Vagina (tissue), 2 donors: ENCODE measurements at regions not wholly inside any gene's neighbourhood (a gene's known extent, or its start where the extent isn't known, plus 50 kb on each side); places are given as distances from the start of the nearest gene placed in this dataset.
"Not testable (repeated sequence)": the region's sequence is repeated elsewhere in the genome, so short reads cannot be mapped to it uniquely, and the experiment has no call there.

Experiments used
- DNase-seq, 2 donors: peaks; one replicate each; pipeline ENCODE4 v3.0.0-alpha.2; 2017; ENCODE audit errors: extremely low spot score in 2 of 2
- H3K27ac ChIP-seq: fragments of 200-600 bp; sonication (generic); one replicate; pipeline ENCODE4 v1.5.1; 2019
- H3K27me3 ChIP-seq: fragments of 200-600 bp; sonication (generic); one replicate; pipeline ENCODE4 v1.5.1; 2019
- H3K36me3 ChIP-seq, 2 donors: fragments of 200-600 bp; sonication (generic); one replicate each; pipeline ENCODE4 v1.5.1; 2017 to 2019
- H3K4me1 ChIP-seq: fragments of 200-600 bp; sonication (generic); one replicate; pipeline ENCODE4 v1.5.1; 2019
- H3K4me3 ChIP-seq, 2 donors: fragments of 200-600 bp; sonication (generic); 1 replicate in 1 of 2; 2 replicates in 1 of 2; pipeline ENCODE4 v1.5.1; 2016 to 2019
- H3K9me3 ChIP-seq: fragments of 200-600 bp; sonication (generic); one replicate; pipeline ENCODE4 v1.5.1; 2019
- CTCF ChIP-seq, 3 experiments: fragments of 450-650 bp in 2 of 3; fragments of 200-600 bp in 1 of 3; sonication (generic) in 1 of 3; IDR thresholded peaks; one replicate each; pipeline ENCODE4 v1.5.1; 2017 to 2019; ENCODE audit warnings: antibody characterized with exemption in 3 of 3, mild to moderate bottlenecking in 2 of 3, moderate library complexity in 2 of 3
- POLR2A ChIP-seq, 2 donors: fragments of 450-650 bp; IDR thresholded peaks; one replicate each; pipeline ENCODE4 v1.6.1; 2017; ENCODE audit warnings: antibody characterized with exemption in 2 of 2, mild to moderate bottlenecking in 2 of 2, moderate library complexity in 2 of 2
- POLR2AphosphoS5 ChIP-seq, 2 donors: sonication (generic); formaldehyde crosslinking; IDR thresholded peaks; one replicate each; pipeline ENCODE4 v1.9.0; 2017; ENCODE audit warnings: antibody characterized with exemption in 2 of 2, mild to moderate bottlenecking in 2 of 2, low read depth in 1 of 2; ENCODE audit not compliant: insufficient read depth in 1 of 2
- intact Hi-C: fragments of 100-400 bp; cut with DNase I; formaldehyde crosslinking; loops from one replicate; pipeline ENCODE4 v1.15.1; 2023

GRCh38 chr9:75197561-75197960 is 109.2 kb downstream of the OSTF1 start:
- Histone ChIP-seq H3K4me3 (no peak overlapping the region), H3K9me3 (no peaks in the 10 kb centered on the region), H3K4me1 (no peaks in the 10 kb centered on the region), H3K36me3 (no peaks in the 10 kb centered on the region), H3K27me3 (no peaks in the 10 kb centered on the region), H3K27ac (no peak overlapping the region)
- no peak for DNase-seq
- intact Hi-C loops, result no loop called here
- TF ChIP-seq CTCF (IDR thresholded peaks at IDR 0.05) (no peak), POLR2A (IDR thresholded peaks at IDR 0.05) (no peak), POLR2AphosphoS5 (IDR thresholded peaks at IDR 0.05; ENCODE audit: insufficient read depth in 1 of 2, low read depth in 1 of 2) (no peak)

GRCh38 chr9:75198436-75198835 is 110.1 kb downstream of the OSTF1 start:
- TF ChIP-seq POLR2A (IDR thresholded peaks at IDR 0.05) (no peak), POLR2AphosphoS5 (IDR thresholded peaks at IDR 0.05; ENCODE audit: insufficient read depth in 1 of 2, low read depth in 1 of 2) (no peak), CTCF (IDR thresholded peaks at IDR 0.05) (no peak)
- H3K27me3 ChIP-seq, result no peaks in the 10 kb centered on the region
- no peaks in the 10 kb centered on the region for H3K36me3 ChIP-seq
- DNase-seq, result no peak
- H3K4me1 ChIP-seq, result no peaks in the 10 kb centered on the region
- no peak overlapping the region for H3K4me3 ChIP-seq
- intact Hi-C loops, result no loop called here
- no peaks in the 10 kb centered on the region for H3K9me3 ChIP-seq
- no peak overlapping the region for H3K27ac ChIP-seq

GRCh38 chr9:75200892-75201470 is 112.7 kb downstream of the OSTF1 start:
- no peak overlapping the region for H3K4me3 ChIP-seq
- no peaks in the 10 kb centered on the region for H3K4me1 ChIP-seq
- no peak overlapping the region for H3K27ac ChIP-seq
- no peaks in the 10 kb centered on the region for H3K27me3 ChIP-seq
- no peaks in the 10 kb centered on the region for H3K36me3 ChIP-seq
- H3K9me3 ChIP-seq, result no peaks in the 10 kb centered on the region
- TF ChIP-seq POLR2A (IDR thresholded peaks at IDR 0.05) (no peak), POLR2AphosphoS5 (IDR thresholded peaks at IDR 0.05; ENCODE audit: insufficient read depth in 1 of 2, low read depth in 1 of 2) (no peak), CTCF (IDR thresholded peaks at IDR 0.05) (peak in 2 of 3 experiments; percentile 56 to 66)
- DNase-seq, result no peak
- intact Hi-C loops, result no loop called here

- intact Hi-C loops, result no loop called here
- H3K4me1 ChIP-seq, result no peaks in the 10 kb centered on the region
- TF ChIP-seq POLR2AphosphoS5 (IDR thresholded peaks at IDR 0.05; ENCODE audit: insufficient read depth in 1 of 2, low read depth in 1 of 2) (no peak), POLR2A (IDR thresholded peaks at IDR 0.05) (no peak), CTCF (IDR thresholded peaks at IDR 0.05) (no peak)
- H3K4me3 ChIP-seq, result no peak overlapping the region
- H3K9me3 ChIP-seq, result no peaks in the 10 kb centered on the region
- DNase-seq, result no peak
- H3K36me3 ChIP-seq, result no peaks in the 10 kb centered on the region
- H3K27ac ChIP-seq, result no peak overlapping the region
- H3K27me3 ChIP-seq, result no peaks in the 10 kb centered on the region
Observed at GRCh38 chr9:75201480-75202209, 113.3 kb downstream of the OSTF1 start.

GRCh38 chr9:75207997-75208396 is 119.7 kb downstream of the OSTF1 start:
- H3K4me3 ChIP-seq, intact Hi-C loops, H3K27ac ChIP-seq, H3K4me1 ChIP-seq, DNase-seq, H3K27me3 ChIP-seq, H3K36me3 ChIP-seq, H3K9me3 ChIP-seq: not testable (repeated sequence)
